ENCODE measurements at regions not wholly inside any gene's neighbourhood (a gene's known extent, or its start where the extent isn't known, plus 50 kb on each side); places are given as distances from the start of the nearest gene placed in this dataset.
A peak's percentile ranks its signal among the peaks of the same experiment; 100 is the strongest.

DNA sequence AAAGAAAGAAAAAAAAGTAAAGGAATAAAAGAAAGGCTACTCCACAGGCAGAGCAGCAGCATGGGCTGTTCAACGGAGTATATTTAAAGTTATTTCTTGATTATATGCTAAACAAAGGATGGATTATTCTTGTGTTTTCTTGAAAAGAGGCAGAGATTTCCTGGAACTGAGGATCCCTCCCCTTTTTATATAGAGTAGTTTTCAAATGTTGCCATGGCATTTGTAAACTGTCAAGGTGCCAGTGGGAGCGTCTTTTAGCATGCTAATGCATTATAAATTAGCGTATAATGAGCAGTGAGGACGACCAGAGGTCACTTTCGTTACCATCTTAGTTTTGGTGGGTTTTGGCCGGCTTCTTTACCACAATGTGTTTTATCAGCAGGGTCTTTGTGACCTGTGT is 383.0 kb downstream of the PCNX1 start:
- no peak overlapping the region for H3K4me3 ChIP-seq (ENCODE audit: low read length)
- no peaks in the 10 kb centered on the region for H3K36me3 ChIP-seq (ENCODE audit: control insufficient read depth, insufficient read depth, low read length)
- WGBS (ENCODE audit: insufficient coverage) = 95% methylated on average over 6 of the region's 6 CpGs
- H3K27me3 ChIP-seq (ENCODE audit: control insufficient read depth, insufficient read depth, low read length) = no peaks in the 10 kb centered on the region
- Mint-ChIP-seq H3K9me3 (no peaks in the 10 kb centered on the region), H3K27me3 (ENCODE audit: low read depth in 2 of 2) (peaks cover 0 to 7% of the 10 kb centered on the region in 2 donors), H3K4me3 (no peak overlapping the region), H3K27ac (no peak overlapping the region), H3K4me1 (peaks cover 0 to 5% of the 10 kb centered on the region in 2 donors), H3K36me3 (no peaks in the 10 kb centered on the region)
- intact Hi-C loops (cut with micrococcal nuclease) = no loop called here
- H3K9me3 ChIP-seq (ENCODE audit: control insufficient read depth, insufficient read depth, low read length) = no peaks in the 10 kb centered on the region
- ATAC-seq = no peak
- TF ChIP-seq, protein P1, sequence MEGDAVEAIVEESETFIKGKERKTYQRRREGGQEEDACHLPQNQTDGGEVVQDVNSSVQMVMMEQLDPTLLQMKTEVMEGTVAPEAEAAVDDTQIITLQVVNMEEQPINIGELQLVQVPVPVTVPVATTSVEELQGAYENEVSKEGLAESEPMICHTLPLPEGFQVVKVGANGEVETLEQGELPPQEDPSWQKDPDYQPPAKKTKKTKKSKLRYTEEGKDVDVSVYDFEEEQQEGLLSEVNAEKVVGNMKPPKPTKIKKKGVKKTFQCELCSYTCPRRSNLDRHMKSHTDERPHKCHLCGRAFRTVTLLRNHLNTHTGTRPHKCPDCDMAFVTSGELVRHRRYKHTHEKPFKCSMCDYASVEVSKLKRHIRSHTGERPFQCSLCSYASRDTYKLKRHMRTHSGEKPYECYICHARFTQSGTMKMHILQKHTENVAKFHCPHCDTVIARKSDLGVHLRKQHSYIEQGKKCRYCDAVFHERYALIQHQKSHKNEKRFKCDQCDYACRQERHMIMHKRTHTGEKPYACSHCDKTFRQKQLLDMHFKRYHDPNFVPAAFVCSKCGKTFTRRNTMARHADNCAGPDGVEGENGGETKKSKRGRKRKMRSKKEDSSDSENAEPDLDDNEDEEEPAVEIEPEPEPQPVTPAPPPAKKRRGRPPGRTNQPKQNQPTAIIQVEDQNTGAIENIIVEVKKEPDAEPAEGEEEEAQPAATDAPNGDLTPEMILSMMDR (IDR thresholded peaks at IDR 0.05) = no peak
- no peak for DNase-seq
- H3K4me1 ChIP-seq (ENCODE audit: control insufficient read depth, insufficient read depth, low read length) = peaks cover 11% of the 10 kb centered on the region
- no peak overlapping the region for H3K27ac ChIP-seq (ENCODE audit: low read length)

DNA sequence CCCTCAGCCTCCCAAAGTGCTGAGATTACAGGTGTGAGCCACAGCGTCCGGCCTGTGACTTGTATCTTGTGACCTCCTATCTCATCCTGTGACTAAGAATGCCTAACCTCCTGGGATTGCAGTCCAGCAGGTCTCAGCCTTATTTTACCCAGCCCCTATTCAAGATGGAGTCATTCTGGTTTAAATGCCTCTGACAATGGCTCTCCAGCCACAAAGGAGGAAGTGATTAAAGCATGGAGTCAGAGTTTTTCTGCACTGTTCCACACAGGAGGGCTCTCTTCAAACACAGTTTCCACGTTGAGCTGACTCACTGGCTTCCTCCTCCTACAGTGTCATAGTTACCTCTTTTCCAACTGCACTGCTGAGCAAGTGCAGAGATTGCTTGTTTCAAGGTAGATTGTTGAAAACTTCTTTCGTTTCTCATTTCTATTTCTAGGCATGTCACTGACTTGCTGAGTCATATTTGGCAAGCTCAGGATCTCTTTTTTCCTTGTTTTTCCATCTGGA is 383.8 kb downstream of the PCNX1 start:
- peaks cover 11% of the 10 kb centered on the region for H3K4me1 ChIP-seq (ENCODE audit: control insufficient read depth, insufficient read depth, low read length)
- TF ChIP-seq, protein P1 (IDR thresholded peaks at IDR 0.05) = no peak
- peak in 2 of 3 donors; percentile 30 to 36 for ATAC-seq
- H3K27me3 ChIP-seq (ENCODE audit: control insufficient read depth, insufficient read depth, low read length) = no peaks in the 10 kb centered on the region
- no peak overlapping the region for H3K27ac ChIP-seq (ENCODE audit: low read length)
- no peak for DNase-seq
- WGBS (ENCODE audit: insufficient coverage) = 60% methylated on average over 3 of the region's 4 CpGs
- H3K4me1 Mint-ChIP-seq = peaks cover 0 to 5% of the 10 kb centered on the region in 2 donors
- H3K4me3 ChIP-seq (ENCODE audit: low read length) = no peak overlapping the region
- no peak overlapping the region for H3K27ac Mint-ChIP-seq
- peaks cover 0 to 7% of the 10 kb centered on the region in 2 donors for H3K27me3 Mint-ChIP-seq (ENCODE audit: low read depth in 2 of 2)
- no peaks in the 10 kb centered on the region for H3K9me3 ChIP-seq (ENCODE audit: control insufficient read depth, insufficient read depth, low read length)
- no peaks in the 10 kb centered on the region for H3K9me3 Mint-ChIP-seq
- intact Hi-C loops (cut with micrococcal nuclease) = no loop called here
- no peak overlapping the region for H3K4me3 Mint-ChIP-seq
- H3K36me3 Mint-ChIP-seq = no peaks in the 10 kb centered on the region
- H3K36me3 ChIP-seq (ENCODE audit: control insufficient read depth, insufficient read depth, low read length) = no peaks in the 10 kb centered on the region

GRCh38 chr14:71296184-71296583 is 388.9 kb downstream of the PCNX1 start:
- Histone ChIP-seq H3K36me3 (ENCODE audit: control insufficient read depth, insufficient read depth, low read length) (no peaks in the 10 kb centered on the region), H3K27ac (ENCODE audit: low read length) (no peak overlapping the region), H3K27me3 (ENCODE audit: control insufficient read depth, insufficient read depth, low read length) (no peaks in the 10 kb centered on the region), H3K4me1 (ENCODE audit: control insufficient read depth, insufficient read depth, low read length) (no peaks in the 10 kb centered on the region), H3K9me3 (ENCODE audit: control insufficient read depth, insufficient read depth, low read length) (no peaks in the 10 kb centered on the region), H3K4me3 (ENCODE audit: low read length) (no peak overlapping the region)
- Mint-ChIP-seq H3K9me3 (no peaks in the 10 kb centered on the region), H3K4me3 (no peak overlapping the region), H3K27ac (no peak overlapping the region), H3K4me1 (no peaks in the 10 kb centered on the region), H3K27me3 (ENCODE audit: low read depth in 2 of 2) (no peaks in the 10 kb centered on the region), H3K36me3 (no peaks in the 10 kb centered on the region)
- no peak for ATAC-seq
- intact Hi-C loops (cut with micrococcal nuclease) = no loop called here
- no peak for DNase-seq
- TF ChIP-seq, protein P1 (IDR thresholded peaks at IDR 0.05) = no peak

- WGBS (ENCODE audit: insufficient coverage) = 88% methylated on average over 1 of the region's 5 CpGs
- Histone ChIP-seq H3K27ac (ENCODE audit: low read length) (no peak overlapping the region), H3K4me3 (ENCODE audit: low read length) (no peak overlapping the region), H3K27me3 (ENCODE audit: control insufficient read depth, insufficient read depth, low read length) (no peaks in the 10 kb centered on the region), H3K4me1 (ENCODE audit: control insufficient read depth, insufficient read depth, low read length) (no peaks in the 10 kb centered on the region), H3K36me3 (ENCODE audit: control insufficient read depth, insufficient read depth, low read length) (no peaks in the 10 kb centered on the region), H3K9me3 (ENCODE audit: control insufficient read depth, insufficient read depth, low read length) (no peaks in the 10 kb centered on the region)
- TF ChIP-seq, protein P1 (IDR thresholded peaks at IDR 0.05) = no peak
- no peaks in the 10 kb centered on the region for H3K4me1 Mint-ChIP-seq
- H3K27ac Mint-ChIP-seq = no peak overlapping the region
- DNase-seq (no peak), ATAC-seq (no peak)
- H3K9me3 Mint-ChIP-seq = peaks cover 0 to 4% of the 10 kb centered on the region in 2 donors
- H3K27me3 Mint-ChIP-seq (ENCODE audit: low read depth in 2 of 2) = peaks cover 9 to 13% of the 10 kb centered on the region in 2 donors
- H3K36me3 Mint-ChIP-seq = no peaks in the 10 kb centered on the region
- intact Hi-C loops (cut with micrococcal nuclease) = no loop called here
- no peak overlapping the region for H3K4me3 Mint-ChIP-seq
These were observed 393.5 kb downstream of the PCNX1 start for GRCh38 chr14:71300566-71301330.
